ENCODE measurements at regions not wholly inside any gene's neighbourhood (a gene's known extent, or its start where the extent isn't known, plus 50 kb on each side); places are given as distances from the start of the nearest gene placed in this dataset.

- H3K9me3 ChIP-seq (ENCODE audit: control insufficient read depth, insufficient read depth, low read depth, low read length) = no peaks in the 10 kb centered on the region
- H3K9ac ChIP-seq (ENCODE audit: low read length) = no peak overlapping the region
- no peak overlapping the region for H3K27ac ChIP-seq (ENCODE audit: low read depth, low read length)
- H3K36me3 ChIP-seq (ENCODE audit: control insufficient read depth, insufficient read depth, low read length) = no peaks in the 10 kb centered on the region
- H3K27me3 ChIP-seq (ENCODE audit: control insufficient read depth, insufficient read depth, low read length) = no peaks in the 10 kb centered on the region
- no peak overlapping the region for H3K4me3 ChIP-seq (ENCODE audit: low read depth, low read length)
- H3K4me1 ChIP-seq (ENCODE audit: control insufficient read depth, insufficient read depth, low read length) = no peaks in the 10 kb centered on the region
Measured at GRCh38 chr7:49407205-49407604, 366.2 kb upstream of the VWC2 start.

GRCh38 chr7:49417034-49417433 is 356.4 kb upstream of the VWC2 start:
- no peaks in the 10 kb centered on the region for H3K4me1 ChIP-seq (ENCODE audit: control insufficient read depth, insufficient read depth, low read length)
- no peak overlapping the region for H3K27ac ChIP-seq (ENCODE audit: low read depth, low read length)
- H3K4me3 ChIP-seq (ENCODE audit: low read depth, low read length) = no peak overlapping the region
- H3K9ac ChIP-seq (ENCODE audit: low read length) = no peak overlapping the region
- no peaks in the 10 kb centered on the region for H3K36me3 ChIP-seq (ENCODE audit: control insufficient read depth, insufficient read depth, low read length)
- H3K9me3 ChIP-seq (ENCODE audit: control insufficient read depth, insufficient read depth, low read depth, low read length) = no peaks in the 10 kb centered on the region
- no peaks in the 10 kb centered on the region for H3K27me3 ChIP-seq (ENCODE audit: control insufficient read depth, insufficient read depth, low read length)

GRCh38 chr7:49418963-49419362 is 354.5 kb upstream of the VWC2 start:
- H3K4me3 ChIP-seq (ENCODE audit: low read depth, low read length) = no peak overlapping the region
- no peaks in the 10 kb centered on the region for H3K36me3 ChIP-seq (ENCODE audit: control insufficient read depth, insufficient read depth, low read length)
- H3K27ac ChIP-seq (ENCODE audit: low read depth, low read length) = no peak overlapping the region
- no peaks in the 10 kb centered on the region for H3K4me1 ChIP-seq (ENCODE audit: control insufficient read depth, insufficient read depth, low read length)
- no peaks in the 10 kb centered on the region for H3K9me3 ChIP-seq (ENCODE audit: control insufficient read depth, insufficient read depth, low read depth, low read length)
- H3K27me3 ChIP-seq (ENCODE audit: control insufficient read depth, insufficient read depth, low read length) = no peaks in the 10 kb centered on the region
- no peak overlapping the region for H3K9ac ChIP-seq (ENCODE audit: low read length)

- H3K9me3 ChIP-seq (ENCODE audit: control insufficient read depth, insufficient read depth, low read depth, low read length) = no peaks in the 10 kb centered on the region
- no peak overlapping the region for H3K4me3 ChIP-seq (ENCODE audit: low read depth, low read length)
- no peaks in the 10 kb centered on the region for H3K36me3 ChIP-seq (ENCODE audit: control insufficient read depth, insufficient read depth, low read length)
- no peak overlapping the region for H3K27ac ChIP-seq (ENCODE audit: low read depth, low read length)
- H3K27me3 ChIP-seq (ENCODE audit: control insufficient read depth, insufficient read depth, low read length) = no peaks in the 10 kb centered on the region
- no peaks in the 10 kb centered on the region for H3K4me1 ChIP-seq (ENCODE audit: control insufficient read depth, insufficient read depth, low read length)
- H3K9ac ChIP-seq (ENCODE audit: low read length) = no peak overlapping the region
Measured at GRCh38 chr7:49422564-49422963, 350.9 kb upstream of the VWC2 start.

GRCh38 chr7:49424109-49424508 is 349.3 kb upstream of the VWC2 start:
- no peaks in the 10 kb centered on the region for H3K4me1 ChIP-seq (ENCODE audit: control insufficient read depth, insufficient read depth, low read length)
- H3K4me3 ChIP-seq (ENCODE audit: low read depth, low read length) = no peak overlapping the region
- no peak overlapping the region for H3K27ac ChIP-seq (ENCODE audit: low read depth, low read length)
- no peaks in the 10 kb centered on the region for H3K27me3 ChIP-seq (ENCODE audit: control insufficient read depth, insufficient read depth, low read length)
- no peaks in the 10 kb centered on the region for H3K36me3 ChIP-seq (ENCODE audit: control insufficient read depth, insufficient read depth, low read length)
- H3K9me3 ChIP-seq (ENCODE audit: control insufficient read depth, insufficient read depth, low read depth, low read length) = no peaks in the 10 kb centered on the region
- H3K9ac ChIP-seq (ENCODE audit: low read length) = no peak overlapping the region

- no peak overlapping the region for H3K27ac ChIP-seq (ENCODE audit: low read depth, low read length)
- no peaks in the 10 kb centered on the region for H3K4me1 ChIP-seq (ENCODE audit: control insufficient read depth, insufficient read depth, low read length)
- no peaks in the 10 kb centered on the region for H3K27me3 ChIP-seq (ENCODE audit: control insufficient read depth, insufficient read depth, low read length)
- H3K36me3 ChIP-seq (ENCODE audit: control insufficient read depth, insufficient read depth, low read length) = no peaks in the 10 kb centered on the region
- H3K9ac ChIP-seq (ENCODE audit: low read length) = no peak overlapping the region
- H3K4me3 ChIP-seq (ENCODE audit: low read depth, low read length) = no peak overlapping the region
- H3K9me3 ChIP-seq (ENCODE audit: control insufficient read depth, insufficient read depth, low read depth, low read length) = no peaks in the 10 kb centered on the region
Measured at GRCh38 chr7:49425277-49425818, 348.1 kb upstream of the VWC2 start.

- Histone ChIP-seq H3K9me3 (ENCODE audit: control insufficient read depth, insufficient read depth, low read depth, low read length) (no peaks in the 10 kb centered on the region), H3K9ac (ENCODE audit: low read length) (no peak overlapping the region), H3K36me3 (ENCODE audit: control insufficient read depth, insufficient read depth, low read length) (no peaks in the 10 kb centered on the region), H3K4me3 (ENCODE audit: low read depth, low read length) (no peak overlapping the region), H3K4me1 (ENCODE audit: control insufficient read depth, insufficient read depth, low read length) (no peaks in the 10 kb centered on the region), H3K27me3 (ENCODE audit: control insufficient read depth, insufficient read depth, low read length) (no peaks in the 10 kb centered on the region), H3K27ac (ENCODE audit: low read depth, low read length) (no peak overlapping the region)
Measured at GRCh38 chr7:49432254-49432653, 341.2 kb upstream of the VWC2 start.

GRCh38 chr7:49433794-49434193 is 339.6 kb upstream of the VWC2 start:
- Histone ChIP-seq H3K36me3 (ENCODE audit: control insufficient read depth, insufficient read depth, low read length) (no peaks in the 10 kb centered on the region), H3K9me3 (ENCODE audit: control insufficient read depth, insufficient read depth, low read depth, low read length) (no peaks in the 10 kb centered on the region), H3K4me1 (ENCODE audit: control insufficient read depth, insufficient read depth, low read length) (no peaks in the 10 kb centered on the region), H3K27me3 (ENCODE audit: control insufficient read depth, insufficient read depth, low read length) (no peaks in the 10 kb centered on the region), H3K4me3 (ENCODE audit: low read depth, low read length) (no peak overlapping the region), H3K27ac (ENCODE audit: low read depth, low read length) (no peak overlapping the region), H3K9ac (ENCODE audit: low read length) (no peak overlapping the region)

- Histone ChIP-seq H3K36me3 (ENCODE audit: control insufficient read depth, insufficient read depth, low read length) (no peaks in the 10 kb centered on the region), H3K27me3 (ENCODE audit: control insufficient read depth, insufficient read depth, low read length) (no peaks in the 10 kb centered on the region), H3K9ac (ENCODE audit: low read length) (no peak overlapping the region), H3K4me3 (ENCODE audit: low read depth, low read length) (no peak overlapping the region), H3K4me1 (ENCODE audit: control insufficient read depth, insufficient read depth, low read length) (no peaks in the 10 kb centered on the region), H3K27ac (ENCODE audit: low read depth, low read length) (no peak overlapping the region), H3K9me3 (ENCODE audit: control insufficient read depth, insufficient read depth, low read depth, low read length) (no peaks in the 10 kb centered on the region)
Measured at GRCh38 chr7:49434846-49435245, 338.6 kb upstream of the VWC2 start.

- H3K36me3 ChIP-seq (ENCODE audit: control insufficient read depth, insufficient read depth, low read length) = no peaks in the 10 kb centered on the region
Measured at GRCh38 chr7:49438281-49438680, 335.2 kb upstream of the VWC2 start.

GRCh38 chr7:49443515-49443914 is 329.9 kb upstream of the VWC2 start:
- H3K9me3 ChIP-seq (ENCODE audit: control insufficient read depth, insufficient read depth, low read depth, low read length) = no peaks in the 10 kb centered on the region
- no peaks in the 10 kb centered on the region for H3K36me3 ChIP-seq (ENCODE audit: control insufficient read depth, insufficient read depth, low read length)
- H3K9ac ChIP-seq (ENCODE audit: low read length) = no peak overlapping the region
- H3K4me1 ChIP-seq (ENCODE audit: control insufficient read depth, insufficient read depth, low read length) = no peaks in the 10 kb centered on the region
- H3K27me3 ChIP-seq (ENCODE audit: control insufficient read depth, insufficient read depth, low read length) = no peaks in the 10 kb centered on the region
- H3K4me3 ChIP-seq (ENCODE audit: low read depth, low read length) = no peak overlapping the region
- H3K27ac ChIP-seq (ENCODE audit: low read depth, low read length) = no peak overlapping the region

More at GRCh38 chr7:49438281-49438680, 335.2 kb upstream of the VWC2 start:
- Histone ChIP-seq H3K4me3 (ENCODE audit: low read depth, low read length) (no peak overlapping the region), H3K4me1 (ENCODE audit: control insufficient read depth, insufficient read depth, low read length) (no peaks in the 10 kb centered on the region), H3K27ac (ENCODE audit: low read depth, low read length) (no peak overlapping the region), H3K9ac (ENCODE audit: low read length) (no peak overlapping the region), H3K9me3 (ENCODE audit: control insufficient read depth, insufficient read depth, low read depth, low read length) (no peaks in the 10 kb centered on the region), H3K27me3 (ENCODE audit: control insufficient read depth, insufficient read depth, low read length) (no peaks in the 10 kb centered on the region)

- no peak overlapping the region for H3K27ac ChIP-seq (ENCODE audit: low read depth, low read length)
- H3K4me3 ChIP-seq (ENCODE audit: low read depth, low read length) = no peak overlapping the region
- no peak overlapping the region for H3K9ac ChIP-seq (ENCODE audit: low read length)
- no peaks in the 10 kb centered on the region for H3K27me3 ChIP-seq (ENCODE audit: control insufficient read depth, insufficient read depth, low read length)
- H3K9me3 ChIP-seq (ENCODE audit: control insufficient read depth, insufficient read depth, low read depth, low read length) = peaks cover 6% of the 10 kb centered on the region; the same call in 1 of the 2 replicates
- H3K36me3 ChIP-seq (ENCODE audit: control insufficient read depth, insufficient read depth, low read length) = no peaks in the 10 kb centered on the region
- H3K4me1 ChIP-seq (ENCODE audit: control insufficient read depth, insufficient read depth, low read length) = no peaks in the 10 kb centered on the region
Measured at GRCh38 chr7:49453486-49453885, 320.0 kb upstream of the VWC2 start.
